HEK293 (cell line): ENCODE measurements at regions not wholly inside any gene's neighbourhood (a gene's known extent, or its start where the extent isn't known, plus 50 kb on each side); places are given as distances from the start of the nearest gene placed in this dataset.

ENCODE experiments used
- CTCF ChIP-seq: fragments of 450-650 bp; formaldehyde crosslinking; IDR thresholded peaks from 2 replicates; pipeline ENCODE4 v1.5.1; 2016; ENCODE audit warnings: missing biosample characterization, missing genetic modification characterization
- KLF16 ChIP-seq: fragments of 450-650 bp; formaldehyde crosslinking; IDR thresholded peaks from 2 replicates; pipeline ENCODE4 v1.5.1; 2017; ENCODE audit warnings: missing biosample characterization, missing genetic modification characterization
- KLF9 ChIP-seq: fragments of 450-650 bp; formaldehyde crosslinking; IDR thresholded peaks from 2 replicates; pipeline ENCODE4 v1.5.1; 2016; ENCODE audit warnings: missing biosample characterization, missing genetic modification characterization, low read depth
- MEIS1 ChIP-seq: sonication (generic); formaldehyde crosslinking; IDR thresholded peaks from 2 replicates; pipeline ENCODE4 v1.8.1; 2022; ENCODE audit warnings: missing genetic modification reagents, mild to moderate bottlenecking, borderline replicate concordance
- MYNN ChIP-seq: fragments of 450-650 bp; formaldehyde crosslinking; IDR thresholded peaks from 2 replicates; pipeline ENCODE4 v1.5.1; 2016; ENCODE audit warnings: missing biosample characterization, missing genetic modification characterization, borderline replicate concordance
- PBX3 ChIP-seq: sonication (generic); formaldehyde crosslinking; IDR thresholded peaks from 2 replicates; pipeline ENCODE4 v1.8.1; 2022; ENCODE audit warnings: mild to moderate bottlenecking, moderate library complexity, missing genetic modification reagents
- ZNF112 ChIP-seq: fragments of 450-650 bp; formaldehyde crosslinking; IDR thresholded peaks from 2 replicates; pipeline ENCODE4 v1.5.0; 2017; ENCODE audit warnings: missing biosample characterization, missing genetic modification characterization
- ZNF274 ChIP-seq, 2 experiments: fragments of 200-500 bp in 1 of 2; fragments of 450-650 bp in 1 of 2; sonication (Bioruptor generic) in 1 of 2; formaldehyde crosslinking in 1 of 2; IDR thresholded peaks; 2 replicates each; pipeline versions ENCODE4 v1.5.1 to v1.6.1; 2014 to 2016; ENCODE audit warnings: borderline replicate concordance in 1 of 2, inconsistent platforms in 1 of 2, low read length in 1 of 2, missing biosample characterization in 1 of 2, missing genetic modification characterization in 1 of 2
- ZNF280D ChIP-seq: fragments of 450-650 bp; formaldehyde crosslinking; IDR thresholded peaks from 2 replicates; pipeline ENCODE4 v1.5.1; 2016; ENCODE audit warnings: missing biosample characterization, missing genetic modification characterization
- ZNF354C ChIP-seq: fragments of 450-650 bp; formaldehyde crosslinking; IDR thresholded peaks from 2 replicates; pipeline ENCODE4 v1.5.1; 2016; ENCODE audit warnings: missing biosample characterization, missing genetic modification characterization, low read depth, borderline replicate concordance
- ZNF510 ChIP-seq: fragments of 450-650 bp; formaldehyde crosslinking; IDR thresholded peaks from 2 replicates; pipeline ENCODE4 v1.5.1; 2018; ENCODE audit warnings: mild to moderate bottlenecking, missing genetic modification characterization, missing biosample characterization; ENCODE audit not compliant: insufficient replicate concordance
- ZNF561 ChIP-seq: fragments of 450-650 bp; IDR thresholded peaks from 2 replicates; pipeline ENCODE4 v1.5.1; 2018; ENCODE audit warnings: missing biosample characterization, missing genetic modification characterization, borderline replicate concordance
- ZNF596 ChIP-seq: fragments of 450-650 bp; IDR thresholded peaks from 2 replicates; pipeline ENCODE4 v1.5.0; 2018; ENCODE audit warnings: missing biosample characterization, mild to moderate bottlenecking, missing genetic modification characterization, moderate library complexity

- no peak for TF ChIP-seq ZNF112 (tag by site-specific recombination)
- TF ChIP-seq ZNF510 (tag by site-specific recombination) = no peak
- no peak for TF ChIP-seq KLF16 (tag by site-specific recombination)
- TF ChIP-seq PBX3 (CRISPR knock-in tag) = no peak
- no peak for TF ChIP-seq MEIS1 (CRISPR knock-in tag)
- TF ChIP-seq MYNN (tag by site-specific recombination) = no peak
- no peak for TF ChIP-seq CTCF (tag by site-specific recombination)
- TF ChIP-seq ZNF274 (IDR thresholded peaks at IDR 0.05; ENCODE audit: low read length) = no peak
- no peak for TF ChIP-seq ZNF274 (tag by site-specific recombination; IDR thresholded peaks at IDR 0.05; ENCODE audit: borderline replicate concordance)
- no peak for TF ChIP-seq ZNF596 (tag by site-specific recombination)
- no peak for TF ChIP-seq ZNF354C
- TF ChIP-seq ZNF561 (tag by site-specific recombination) = no peak
- no peak for TF ChIP-seq ZNF280D
- TF ChIP-seq KLF9 (tag by site-specific recombination) = no peak
Observed at GRCh38 chr17:70922268-70922667, 752.9 kb downstream of the KCNJ2 start.
